ENCODE measurements at regions not wholly inside any gene's neighbourhood (a gene's known extent, or its start where the extent isn't known, plus 50 kb on each side); places are given as distances from the start of the nearest gene placed in this dataset.

DNA sequence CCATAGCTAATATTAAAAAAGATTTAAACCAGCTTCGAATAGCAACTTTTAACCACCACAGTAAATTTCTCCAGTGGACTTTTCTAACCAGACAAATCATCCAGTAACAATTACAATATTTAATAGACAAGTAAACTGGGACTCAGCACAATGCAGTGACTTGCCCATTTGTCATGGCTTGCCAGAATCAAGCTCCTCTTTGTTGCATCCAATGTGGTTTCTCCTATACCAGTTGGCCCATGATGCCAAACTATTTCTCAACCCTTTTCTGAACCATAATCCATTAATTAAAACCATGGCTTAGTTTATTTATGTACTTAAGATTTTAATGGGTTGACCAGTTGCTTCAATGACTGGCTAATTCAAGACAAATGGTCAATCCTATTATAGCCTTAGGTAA, 64.4 kb downstream of the DIO2 start:
- no peak for DNase-seq (ENCODE audit: low spot score)

DNA sequence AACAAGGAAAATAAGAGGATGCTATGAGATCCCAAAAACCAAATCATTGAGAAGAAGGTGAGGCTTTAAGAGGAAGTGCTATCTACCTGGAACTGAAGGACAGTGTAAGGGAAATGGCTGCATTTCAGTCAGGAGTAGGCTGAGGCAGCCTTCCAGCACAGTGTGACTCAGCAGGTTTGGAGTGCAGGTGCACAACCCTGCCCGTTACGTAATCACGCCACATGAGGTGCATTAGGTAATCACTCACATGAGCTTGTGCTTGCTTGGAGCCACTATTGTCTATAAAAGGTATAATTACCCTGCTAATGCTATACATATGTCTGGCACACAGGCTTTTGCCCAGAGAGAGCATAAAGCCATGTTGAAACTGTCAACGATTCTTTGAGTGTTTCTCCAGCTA, 74.9 kb downstream of the DIO2 start:
- no peak for DNase-seq (ENCODE audit: low spot score)

- DNase-seq (ENCODE audit: low spot score), result no peak
Measured at GRCh38 chr14:80135305-80136088, 75.8 kb downstream of the DIO2 start.

DNA sequence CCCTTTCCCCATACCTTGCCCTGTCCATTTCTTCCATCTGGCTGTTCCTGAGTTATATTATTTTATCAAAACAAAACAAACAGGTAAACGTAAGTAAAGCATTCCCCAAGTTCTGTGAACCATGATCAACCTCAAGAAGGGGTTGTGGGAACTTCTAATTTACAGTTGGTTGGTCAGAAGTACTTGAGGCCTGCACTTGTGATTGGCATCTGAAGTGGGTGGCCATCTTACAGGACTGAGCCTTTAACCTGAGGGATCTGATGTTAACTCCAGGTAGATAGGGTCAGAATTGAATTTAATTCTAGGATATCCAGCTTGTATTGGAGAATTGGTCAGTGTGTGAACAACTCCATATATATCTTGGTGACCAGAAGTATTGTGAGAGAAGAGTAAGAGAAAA, 77.0 kb downstream of the DIO2 start:
- DNase-seq (ENCODE audit: low spot score), result no peak

DNA sequence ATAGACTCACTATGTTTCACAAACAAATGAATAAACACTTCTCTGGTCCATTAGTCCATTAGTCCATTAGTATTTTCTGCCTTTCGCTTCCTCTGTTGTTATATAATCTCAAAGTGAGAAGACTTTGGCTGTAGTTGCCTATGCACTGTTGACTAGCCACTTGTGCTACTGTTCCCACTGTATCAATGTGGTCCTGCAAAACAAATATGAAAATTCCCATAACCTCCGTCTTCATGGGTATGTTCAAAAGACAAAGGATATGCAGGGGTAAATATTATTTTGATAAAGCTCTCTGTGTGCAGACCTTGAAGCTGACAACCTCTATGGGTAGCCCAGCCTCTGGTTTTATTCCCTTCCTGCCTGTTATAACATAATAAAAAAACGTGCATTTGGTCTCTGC, 77.8 kb downstream of the DIO2 start:
- no peak for DNase-seq (ENCODE audit: low spot score)

GRCh38 chr14:80127466-80127865, 83.8 kb downstream of the DIO2 start:
- no peak for DNase-seq (ENCODE audit: low spot score)

DNA sequence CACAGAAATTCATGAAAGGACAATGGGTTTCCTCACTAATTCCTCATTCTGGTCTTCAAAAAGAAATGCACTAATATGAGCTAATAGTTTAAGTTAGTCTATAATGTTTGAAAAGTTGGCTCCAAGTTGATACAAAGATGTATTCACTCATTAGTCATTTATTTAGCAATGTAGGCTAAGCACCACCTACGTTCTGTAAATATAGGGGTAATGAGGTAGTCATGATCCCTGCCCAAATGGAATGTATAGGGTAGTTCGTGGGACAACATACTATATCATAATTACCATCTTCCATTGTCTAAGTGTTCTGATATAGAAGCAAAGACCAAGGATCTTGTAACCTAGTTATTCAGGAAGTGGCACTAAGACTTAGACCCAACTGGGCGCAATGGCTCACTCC, 86.5 kb downstream of the DIO2 start:
- DNase-seq (ENCODE audit: low spot score), result no peak

DNA sequence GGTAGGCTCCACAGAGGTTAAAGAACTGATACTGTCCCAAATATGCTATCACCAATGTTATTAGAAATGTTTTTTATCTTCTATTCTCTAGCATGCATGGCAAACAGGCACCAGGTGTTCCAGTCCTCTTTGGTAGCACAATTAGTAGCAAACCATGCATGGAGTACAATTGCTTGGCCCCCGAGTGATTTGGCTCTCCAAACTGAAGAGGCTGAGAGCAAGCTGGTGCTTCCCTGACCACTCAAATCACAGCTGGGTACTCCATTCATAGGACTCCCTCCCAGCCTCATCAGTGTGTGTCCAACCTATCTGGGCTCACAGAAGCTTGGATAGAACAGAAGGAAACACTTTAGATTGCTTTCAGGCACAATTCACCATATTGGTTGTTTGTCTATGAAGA, 93.4 kb downstream of the DIO2 start:
- DNase-seq (ENCODE audit: low spot score), result no peak

DNA sequence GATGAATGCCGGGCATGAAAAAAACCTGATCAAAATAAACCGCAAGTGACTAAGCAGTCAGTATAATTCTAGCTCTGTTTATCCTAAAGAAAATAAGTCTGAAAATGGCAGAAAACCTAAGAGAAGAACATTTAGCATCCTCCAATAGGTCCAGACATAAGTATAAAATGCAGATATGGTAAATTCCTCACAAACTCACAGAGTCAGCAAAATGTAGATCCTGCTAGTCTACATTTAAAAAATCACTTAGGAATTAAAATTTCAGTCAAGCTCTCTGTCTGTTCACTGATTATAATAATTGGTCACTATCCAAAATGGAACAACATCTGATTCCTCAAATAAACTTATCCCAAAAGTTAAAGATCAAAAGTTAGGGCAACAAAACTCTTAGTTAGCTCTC, 95.1 kb downstream of the DIO2 start:
- DNase-seq (ENCODE audit: low spot score), result no peak

DNA sequence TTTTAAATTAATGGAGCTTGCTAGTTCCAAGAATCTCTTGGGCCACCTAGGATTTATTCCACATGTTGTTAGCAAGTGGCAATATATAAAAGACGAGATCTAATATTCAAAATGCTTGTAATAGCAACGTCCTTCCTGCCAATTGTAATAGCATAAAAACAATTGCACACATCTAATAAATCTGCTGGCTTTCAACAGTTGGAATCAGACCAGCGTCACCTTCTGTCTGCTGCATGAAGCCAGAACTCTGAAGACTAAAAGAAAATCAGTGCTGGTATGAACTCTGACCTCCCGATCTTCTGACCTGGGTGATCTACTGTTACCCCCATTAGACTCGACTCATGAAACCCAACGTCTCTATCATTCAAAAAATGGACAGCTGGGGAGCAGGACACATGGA, 100.6 kb downstream of the DIO2 start:
- no peak for DNase-seq (ENCODE audit: low spot score)

DNA sequence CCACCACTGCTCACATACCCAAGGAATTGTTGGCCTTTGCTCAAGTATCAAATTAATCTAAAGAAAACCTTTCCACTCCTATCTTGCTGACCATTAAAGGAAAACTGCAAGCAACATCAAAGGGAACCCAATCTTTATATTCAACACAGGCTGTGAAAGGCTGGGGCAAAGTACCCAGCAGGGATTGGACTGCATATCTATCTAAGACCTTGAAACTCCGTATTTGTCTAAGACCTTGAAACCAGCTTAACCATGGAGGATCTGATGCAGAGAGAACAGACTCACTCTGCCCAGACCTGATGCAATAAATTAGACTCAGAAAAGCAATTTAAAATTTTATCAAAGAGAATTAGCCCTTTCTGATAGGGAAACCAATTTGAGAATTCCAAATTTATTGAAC, 102.2 kb downstream of the DIO2 start:
- no peak for DNase-seq (ENCODE audit: low spot score)

GRCh38 chr14:80108430-80108829, 102.9 kb downstream of the DIO2 start:
- DNase-seq (ENCODE audit: low spot score), result no peak

DNA sequence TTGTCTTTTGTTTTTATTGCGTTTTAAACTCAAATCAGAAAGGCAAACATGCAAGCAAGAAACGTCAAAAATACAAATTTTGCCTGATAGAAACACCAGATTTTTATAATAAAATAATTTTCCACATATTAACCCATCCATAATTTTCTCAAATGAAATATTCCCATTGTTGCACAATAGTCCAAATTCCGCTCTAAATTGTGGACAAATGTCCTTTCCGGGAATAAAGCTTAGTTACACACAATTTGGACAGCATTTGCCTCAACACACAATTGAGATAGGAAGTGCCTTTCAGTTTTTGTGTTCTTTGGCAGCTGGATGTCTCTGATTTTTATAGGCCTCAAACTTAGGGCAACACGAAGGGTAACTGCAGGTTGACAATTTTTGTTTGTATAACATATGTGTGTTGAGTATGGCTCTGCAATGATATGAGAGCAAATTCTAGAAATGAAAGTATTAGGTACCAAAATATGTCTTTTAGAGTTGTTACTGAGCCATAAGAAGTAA, 105.8 kb downstream of the DIO2 start:
- DNase-seq (ENCODE audit: low spot score), result no peak

DNA sequence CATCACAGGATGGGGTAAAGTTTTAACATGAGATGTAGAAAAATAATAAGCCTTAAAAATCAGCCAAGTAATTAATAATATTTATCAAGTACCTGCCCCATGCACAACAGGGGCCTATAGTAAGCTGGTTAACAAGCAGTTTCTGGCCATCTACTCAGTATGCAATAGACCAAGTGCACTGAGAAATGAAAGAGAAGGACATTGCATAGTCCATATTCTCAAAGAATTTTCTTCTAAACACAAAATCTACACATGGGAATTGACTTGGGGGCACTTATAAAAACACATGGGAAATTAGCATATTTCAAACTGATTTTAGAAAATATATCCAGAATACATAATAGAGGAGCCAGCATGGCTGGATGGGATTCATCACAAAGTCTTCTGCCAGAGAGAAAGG, 109.5 kb downstream of the DIO2 start:
- no peak for DNase-seq (ENCODE audit: low spot score)

- DNase-seq (ENCODE audit: low spot score), result no peak
Measured at GRCh38 chr14:80100681-80101080, 110.6 kb downstream of the DIO2 start.

GRCh38 chr14:80095623-80096022, 115.7 kb downstream of the DIO2 start:
- no peak for DNase-seq (ENCODE audit: low spot score)

- DNase-seq (ENCODE audit: low spot score), result no peak
Measured at GRCh38 chr14:80087411-80087810, 123.9 kb downstream of the DIO2 start.

DNA sequence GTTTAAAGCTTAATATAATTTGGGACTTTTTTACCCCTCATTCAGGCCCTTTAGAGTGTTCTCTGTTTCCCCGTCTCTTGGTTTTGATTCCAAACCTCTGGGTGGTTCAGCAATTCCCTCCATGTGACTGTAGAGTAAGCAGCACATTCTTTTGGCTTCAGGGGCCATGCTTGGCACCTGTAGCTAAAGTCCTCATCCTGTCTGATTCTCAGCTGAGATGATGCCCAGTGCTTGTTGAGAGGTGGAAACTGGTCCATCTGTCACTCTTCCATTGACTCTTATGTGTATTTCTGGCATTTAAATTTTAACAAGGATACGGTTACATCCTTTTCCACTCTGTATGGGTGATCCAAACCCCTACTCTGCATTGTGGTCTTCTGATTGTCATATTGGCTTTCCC, 127.1 kb downstream of the DIO2 start:
- DNase-seq (ENCODE audit: low spot score), result no peak

GRCh38 chr14:80080601-80081000, 130.7 kb downstream of the DIO2 start:
- no peak for DNase-seq (ENCODE audit: low spot score)

DNA sequence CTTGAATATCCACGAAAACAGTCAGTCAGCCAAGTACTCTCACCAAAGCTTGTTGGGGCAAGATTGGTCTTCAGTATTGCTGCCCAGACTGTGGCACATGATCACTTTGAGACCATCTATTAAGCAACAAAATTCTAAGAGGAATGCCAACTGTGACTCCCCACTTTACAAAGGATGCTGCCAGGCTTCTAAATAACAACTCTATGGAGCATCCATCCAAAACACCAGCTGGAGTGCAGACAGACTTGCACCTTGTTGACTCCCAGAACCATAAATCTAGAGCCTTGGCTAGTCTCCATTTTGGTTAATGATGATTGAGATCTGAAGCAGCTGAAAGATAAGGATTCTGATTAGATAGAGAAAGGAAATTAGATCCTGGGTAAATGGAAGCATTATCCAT, 132.8 kb downstream of the DIO2 start:
- no peak for DNase-seq (ENCODE audit: low spot score)

GRCh38 chr14:80077262-80077661, 134.0 kb downstream of the DIO2 start:
- no peak for DNase-seq (ENCODE audit: low spot score)

DNA sequence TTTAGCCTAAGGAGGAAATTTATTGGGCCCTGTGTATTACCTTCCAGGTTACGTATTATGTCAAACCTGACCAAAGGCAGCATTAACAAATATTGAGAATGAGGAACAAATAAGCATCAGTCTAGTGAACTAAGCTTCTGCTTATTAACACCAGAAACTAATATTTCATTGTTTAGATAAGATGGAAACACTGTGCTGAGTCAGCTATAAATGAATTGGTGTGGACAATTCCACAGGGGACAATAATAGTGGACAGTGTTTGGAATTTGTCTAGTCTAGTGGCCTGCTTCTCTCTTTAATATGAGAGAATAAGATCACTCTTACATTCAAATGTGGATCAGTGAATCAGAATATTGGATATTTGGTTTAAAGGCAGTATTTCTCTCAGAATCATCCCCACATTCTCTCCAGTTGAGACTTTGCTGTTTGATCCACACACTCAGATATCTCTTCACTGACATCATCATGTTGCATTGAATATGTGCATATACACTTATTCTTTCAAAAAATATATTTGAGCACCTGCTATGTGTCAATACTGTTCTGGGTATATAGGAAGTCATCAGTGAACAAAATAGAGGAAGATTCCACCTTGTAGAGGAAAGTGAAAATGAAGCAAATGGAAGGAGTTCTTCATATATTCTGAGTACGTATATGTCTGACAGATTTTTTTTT, 136.3 kb downstream of the DIO2 start:
- no peak for DNase-seq (ENCODE audit: low spot score)

- no peak for DNase-seq (ENCODE audit: low spot score)
Measured at GRCh38 chr14:80059041-80059440, 152.3 kb downstream of the DIO2 start.

DNA sequence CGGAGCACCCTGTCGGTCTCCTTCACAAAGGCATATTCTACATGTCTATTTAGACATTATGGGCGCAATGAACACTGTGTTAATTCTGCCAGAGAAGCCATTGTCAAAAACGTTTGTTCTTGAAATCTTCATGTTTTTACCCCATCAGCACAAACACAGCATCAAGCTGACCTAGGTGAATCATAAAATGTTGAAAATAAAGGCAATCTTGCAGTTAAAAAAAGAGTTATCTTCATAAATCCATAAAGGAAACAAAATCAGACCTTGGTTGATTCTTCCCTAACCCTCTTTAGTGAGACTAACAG, 154.9 kb downstream of the DIO2 start:
- DNase-seq (ENCODE audit: low spot score), result no peak

Data from LoVo (cell line).